ENCODE measurements at regions not wholly inside any gene's neighbourhood (a gene's known extent, or its start where the extent isn't known, plus 50 kb on each side); places are given as distances from the start of the nearest gene placed in this dataset.

GRCh38 chr5:56346741-56347535, 113.8 kb upstream of the ANKRD55 start (continued):
- TF ChIP-seq KDM4B (CRISPR knock-in tag; IDR thresholded peaks at IDR 0.05) = no peak
- peak; percentile 76; the same call in 1 of the 2 replicates for TF ChIP-seq HOMEZ (CRISPR knock-in tag; IDR thresholded peaks at IDR 0.05; ENCODE audit: low read depth)
- no peak for TF ChIP-seq PHF5A (CRISPR knock-in tag; IDR thresholded peaks at IDR 0.05; ENCODE audit: low read depth, unreplicated experiment)
- no peak for TF ChIP-seq ZNF691 (CRISPR knock-in tag; IDR thresholded peaks at IDR 0.05; ENCODE audit: borderline replicate concordance, low read depth)
- TF ChIP-seq ZKSCAN5 (CRISPR knock-in tag; IDR thresholded peaks at IDR 0.05) = no peak
- TF ChIP-seq ZBTB38 (CRISPR knock-in tag; IDR thresholded peaks at IDR 0.05) = no peak
- TF ChIP-seq ATRX (CRISPR knock-in tag; IDR thresholded peaks at IDR 0.05; ENCODE audit: borderline replicate concordance) = no peak
- TF ChIP-seq SALL2 (CRISPR knock-in tag; IDR thresholded peaks at IDR 0.05) = no peak
- TF ChIP-seq MZF1 (CRISPR knock-in tag; IDR thresholded peaks at IDR 0.05; ENCODE audit: borderline replicate concordance) = no peak
- no peak for TF ChIP-seq FOXA1 (IDR thresholded peaks at IDR 0.05)
- peak; percentile 51; the same call in 1 of the 2 replicates for TF ChIP-seq FOXA1 (CRISPR knock-in tag; IDR thresholded peaks at IDR 0.05)
- peak; percentile 77 for TF ChIP-seq RXRB (CRISPR knock-in tag; IDR thresholded peaks at IDR 0.05; ENCODE audit: borderline replicate concordance)
- no peak for TF ChIP-seq THRA (CRISPR knock-in tag; IDR thresholded peaks at IDR 0.05; ENCODE audit: borderline replicate concordance)
- peak; percentile 42; the same call in 1 of the 2 replicates for TF ChIP-seq MBD4 (IDR thresholded peaks at IDR 0.05; ENCODE audit: borderline replicate concordance, low read length)
- TF ChIP-seq ZNF282 (IDR thresholded peaks at IDR 0.05; ENCODE audit: partially characterized antibody) = no peak
- TF ChIP-seq FIP1L1 (IDR thresholded peaks at IDR 0.05; ENCODE audit: borderline replicate concordance, insufficient read depth, low read depth, low read length) = no peak
- TF ChIP-seq ZNF772 (CRISPR knock-in tag; IDR thresholded peaks at IDR 0.05) = no peak
- no peak for TF ChIP-seq NFKBIZ (CRISPR knock-in tag; IDR thresholded peaks at IDR 0.05)
- TF ChIP-seq ZNF12 (CRISPR knock-in tag; IDR thresholded peaks at IDR 0.05) = peak; percentile 77; the same call in 1 of the 2 replicates
- TF ChIP-seq SRF (IDR thresholded peaks at IDR 0.05; ENCODE audit: low read depth, low read length) = no peak
- TF ChIP-seq ELF3 (CRISPR knock-in tag; IDR thresholded peaks at IDR 0.05) = peak; percentile 74
- TF ChIP-seq USF2 (IDR thresholded peaks at IDR 0.05; ENCODE audit: low read depth, low read length) = no peak
- no peak for TF ChIP-seq USF2 (CRISPR knock-in tag; IDR thresholded peaks at IDR 0.05; ENCODE audit: borderline replicate concordance)
- 0 out of 2 replicates have a peak, but pooled peaks have one; percentile 32 for TF ChIP-seq DPF2 (CRISPR knock-in tag; IDR thresholded peaks at IDR 0.05; ENCODE audit: borderline replicate concordance, low read depth)
- TF ChIP-seq ZFAT (CRISPR knock-in tag; conservative IDR thresholded peaks at IDR 0.05) = no peak
- peak; percentile 23; the same call in 1 of the 2 replicates for TF ChIP-seq ZKSCAN8 (CRISPR knock-in tag; IDR thresholded peaks at IDR 0.05; ENCODE audit: borderline replicate concordance)
- no peak for TF ChIP-seq ZNF143 (CRISPR knock-in tag; IDR thresholded peaks at IDR 0.05)

Measured in HepG2 (cell line).